ENCODE measurements at regions not wholly inside any gene's neighbourhood (a gene's known extent, or its start where the extent isn't known, plus 50 kb on each side); places are given as distances from the start of the nearest gene placed in this dataset.

DNA sequence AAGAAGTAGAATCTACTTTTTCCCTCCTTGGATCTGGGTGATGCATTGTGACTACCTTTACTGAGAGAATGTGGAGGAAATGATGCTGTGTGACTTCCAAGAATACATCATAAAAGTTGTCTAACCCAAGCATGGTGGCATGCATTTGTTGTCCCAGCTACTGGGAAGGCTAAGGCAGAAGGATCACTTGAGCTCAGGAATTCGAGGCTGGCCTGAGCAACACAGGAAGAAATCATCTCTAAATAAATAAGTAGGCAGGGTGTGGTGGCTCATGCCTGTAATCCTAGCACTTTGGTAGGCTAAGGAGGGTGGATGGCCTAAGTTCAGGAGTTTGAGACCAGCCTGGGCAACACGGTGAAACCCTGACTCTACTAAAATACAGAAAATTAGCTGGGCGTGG, 143.2 kb upstream of the VLDLR start:
- POLR2A ChIA-PET, result no interaction called here
- DNase-seq (no peak), ATAC-seq (ENCODE audit: poor library complexity) (no peak)
- H3K27me3 ChIP-seq (ENCODE audit: control insufficient read depth in 1 of 2, insufficient read depth in 2 of 2, low read length in 2 of 2), result no peaks in the 10 kb centered on the region
- no peaks in the 10 kb centered on the region for H3K4me1 Mint-ChIP-seq (ENCODE audit: low read depth)
- intact Hi-C loops (cut with DNase I, micrococcal nuclease), result no loop called here
- H3K4me3 Mint-ChIP-seq, result no peak overlapping the region
- no peaks in the 10 kb centered on the region for H3K4me1 ChIP-seq (ENCODE audit: insufficient read depth, low read length)
- no peak overlapping the region for H3K27ac Mint-ChIP-seq
- H3K36me3 ChIP-seq (ENCODE audit: insufficient read depth, low read length), result no peaks in the 10 kb centered on the region
- peaks cover 7% of the 10 kb centered on the region for H3K27me3 Mint-ChIP-seq
- H3K9me3 Mint-ChIP-seq, result no peaks in the 10 kb centered on the region
- no peaks in the 10 kb centered on the region for H3K36me3 Mint-ChIP-seq (ENCODE audit: low read depth)
- H3K9me3 ChIP-seq (ENCODE audit: control insufficient read depth in 1 of 2, insufficient read depth in 1 of 2, low read length in 2 of 2), result no peaks in the 10 kb centered on the region
- CTCF ChIA-PET, result no interaction called here
- no peak overlapping the region for H3K27ac ChIP-seq (ENCODE audit: low read depth in 1 of 2, low read length in 2 of 2)
- TF ChIP-seq, protein P1, sequence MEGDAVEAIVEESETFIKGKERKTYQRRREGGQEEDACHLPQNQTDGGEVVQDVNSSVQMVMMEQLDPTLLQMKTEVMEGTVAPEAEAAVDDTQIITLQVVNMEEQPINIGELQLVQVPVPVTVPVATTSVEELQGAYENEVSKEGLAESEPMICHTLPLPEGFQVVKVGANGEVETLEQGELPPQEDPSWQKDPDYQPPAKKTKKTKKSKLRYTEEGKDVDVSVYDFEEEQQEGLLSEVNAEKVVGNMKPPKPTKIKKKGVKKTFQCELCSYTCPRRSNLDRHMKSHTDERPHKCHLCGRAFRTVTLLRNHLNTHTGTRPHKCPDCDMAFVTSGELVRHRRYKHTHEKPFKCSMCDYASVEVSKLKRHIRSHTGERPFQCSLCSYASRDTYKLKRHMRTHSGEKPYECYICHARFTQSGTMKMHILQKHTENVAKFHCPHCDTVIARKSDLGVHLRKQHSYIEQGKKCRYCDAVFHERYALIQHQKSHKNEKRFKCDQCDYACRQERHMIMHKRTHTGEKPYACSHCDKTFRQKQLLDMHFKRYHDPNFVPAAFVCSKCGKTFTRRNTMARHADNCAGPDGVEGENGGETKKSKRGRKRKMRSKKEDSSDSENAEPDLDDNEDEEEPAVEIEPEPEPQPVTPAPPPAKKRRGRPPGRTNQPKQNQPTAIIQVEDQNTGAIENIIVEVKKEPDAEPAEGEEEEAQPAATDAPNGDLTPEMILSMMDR (IDR thresholded peaks at IDR 0.05), result no peak
- H3K4me3 ChIP-seq (ENCODE audit: low read length), result no peak overlapping the region

DNA sequence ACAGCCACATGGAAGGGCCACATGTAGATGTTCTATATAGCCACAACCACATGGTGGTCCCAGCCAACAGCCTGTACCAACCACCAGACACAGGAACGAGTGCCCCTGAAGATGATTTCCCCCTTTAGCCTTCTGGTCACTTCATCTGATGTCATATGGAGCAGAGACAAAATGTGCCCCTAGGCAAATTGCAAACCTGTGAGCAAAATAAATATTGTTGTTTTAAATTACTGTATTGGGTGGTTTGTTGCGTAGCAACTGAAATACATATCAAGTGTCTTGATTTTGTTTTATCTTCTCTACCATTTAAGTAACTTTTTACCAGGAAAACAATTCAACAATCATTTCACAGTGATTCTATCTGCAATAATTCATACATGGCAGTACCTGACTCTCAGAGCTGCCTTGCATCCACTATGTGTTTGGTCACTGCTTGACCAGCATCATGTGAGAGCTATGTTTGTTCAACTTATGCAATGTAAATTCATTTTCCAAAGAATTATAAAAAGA, 142.5 kb upstream of the VLDLR start:
- TF ChIP-seq, protein P1 (IDR thresholded peaks at IDR 0.05), result no peak
- H3K4me1 Mint-ChIP-seq (ENCODE audit: low read depth), result no peaks in the 10 kb centered on the region
- H3K27me3 Mint-ChIP-seq, result peaks cover 7% of the 10 kb centered on the region
- ATAC-seq (ENCODE audit: poor library complexity) (no peak), DNase-seq (no peak)
- H3K4me3 Mint-ChIP-seq, result no peak overlapping the region
- Histone ChIP-seq H3K4me3 (ENCODE audit: low read length) (no peak overlapping the region), H3K9me3 (ENCODE audit: control insufficient read depth in 1 of 2, insufficient read depth in 1 of 2, low read length in 2 of 2) (no peaks in the 10 kb centered on the region), H3K27ac (ENCODE audit: low read depth in 1 of 2, low read length in 2 of 2) (no peak overlapping the region), H3K36me3 (ENCODE audit: insufficient read depth, low read length) (no peaks in the 10 kb centered on the region), H3K27me3 (ENCODE audit: control insufficient read depth in 1 of 2, insufficient read depth in 2 of 2, low read length in 2 of 2) (no peaks in the 10 kb centered on the region), H3K4me1 (ENCODE audit: insufficient read depth, low read length) (no peaks in the 10 kb centered on the region)
- CTCF ChIA-PET, result no interaction called here
- intact Hi-C loops (cut with DNase I, micrococcal nuclease), result no loop called here
- H3K36me3 Mint-ChIP-seq (ENCODE audit: low read depth), result no peaks in the 10 kb centered on the region
- POLR2A ChIA-PET, result no interaction called here
- H3K27ac Mint-ChIP-seq, result no peak overlapping the region
- no peaks in the 10 kb centered on the region for H3K9me3 Mint-ChIP-seq

DNA sequence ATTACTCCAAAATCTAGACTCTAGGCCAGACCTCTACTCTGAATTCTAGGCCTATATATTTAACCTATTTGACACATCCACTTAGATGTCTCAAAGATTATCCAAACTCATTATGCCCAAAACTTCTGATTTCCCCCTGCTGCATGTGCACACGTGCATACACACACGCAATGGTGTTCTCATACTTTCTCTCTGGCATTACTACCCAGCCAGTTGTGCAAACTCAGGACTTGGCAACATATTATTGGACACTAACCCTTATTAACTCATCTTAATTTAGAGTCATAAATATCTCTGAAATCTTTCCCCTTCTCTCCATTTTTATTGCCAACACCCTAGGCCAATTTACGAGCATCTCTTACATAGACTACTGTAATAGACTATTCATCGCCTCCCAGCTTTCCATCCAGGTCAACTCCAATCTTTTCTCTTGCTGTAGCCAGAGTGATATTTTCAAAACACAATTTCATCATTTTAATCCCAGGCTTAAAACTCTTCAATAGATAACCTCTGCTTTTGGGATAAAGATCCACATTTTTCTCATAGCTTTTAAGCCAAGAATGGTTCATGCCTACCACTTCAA, 141.2 kb upstream of the VLDLR start:
- ChIA-PET POLR2A (no interaction called here), CTCF (no interaction called here)
- Mint-ChIP-seq H3K27me3 (peaks cover 7% of the 10 kb centered on the region), H3K9me3 (no peaks in the 10 kb centered on the region), H3K36me3 (ENCODE audit: low read depth) (no peaks in the 10 kb centered on the region), H3K4me3 (no peak overlapping the region), H3K27ac (no peak overlapping the region), H3K4me1 (ENCODE audit: low read depth) (no peaks in the 10 kb centered on the region)
- TF ChIP-seq, protein P1 (IDR thresholded peaks at IDR 0.05), result no peak
- Histone ChIP-seq H3K4me3 (ENCODE audit: low read length) (no peak overlapping the region), H3K4me1 (ENCODE audit: insufficient read depth, low read length) (no peaks in the 10 kb centered on the region), H3K27me3 (ENCODE audit: control insufficient read depth in 1 of 2, insufficient read depth in 2 of 2, low read length in 2 of 2) (no peaks in the 10 kb centered on the region), H3K27ac (ENCODE audit: low read depth in 1 of 2, low read length in 2 of 2) (no peak overlapping the region), H3K9me3 (ENCODE audit: control insufficient read depth in 1 of 2, insufficient read depth in 1 of 2, low read length in 2 of 2) (no peaks in the 10 kb centered on the region), H3K36me3 (ENCODE audit: insufficient read depth, low read length) (no peaks in the 10 kb centered on the region)
- intact Hi-C loops (cut with DNase I, micrococcal nuclease), result no loop called here
- ATAC-seq (ENCODE audit: poor library complexity) (no peak), DNase-seq (no peak)

All from CD4-positive, alpha-beta T cell (primary cell).